ENCODE measurements at regions not wholly inside any gene's neighbourhood (a gene's known extent, or its start where the extent isn't known, plus 50 kb on each side); places are given as distances from the start of the nearest gene placed in this dataset.

DNA sequence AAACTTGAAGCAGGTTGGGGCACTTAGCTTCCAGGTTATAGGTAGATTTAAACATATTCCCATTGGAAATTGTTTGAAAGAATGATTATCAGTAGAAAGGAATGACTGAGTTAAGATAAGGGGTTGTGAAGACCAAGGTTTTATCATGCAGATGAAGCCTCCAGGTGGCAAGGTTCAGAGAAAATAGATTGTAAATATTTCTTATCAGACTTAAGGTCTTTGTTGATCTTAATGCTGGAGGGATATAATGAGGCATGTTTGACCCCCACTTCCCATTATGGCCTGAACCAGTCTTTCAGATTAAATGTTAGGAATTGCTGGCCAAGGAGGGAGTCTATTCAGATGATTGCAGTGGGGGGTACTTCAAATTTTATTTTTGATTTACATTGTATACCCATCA lies 1486.5 kb upstream of the PRR20A start:
- no peak for TF ChIP-seq NR2F2 (IDR thresholded peaks at IDR 0.05)
- TF ChIP-seq SP1 (IDR thresholded peaks at IDR 0.05) = no peak
- TF ChIP-seq, protein P1, sequence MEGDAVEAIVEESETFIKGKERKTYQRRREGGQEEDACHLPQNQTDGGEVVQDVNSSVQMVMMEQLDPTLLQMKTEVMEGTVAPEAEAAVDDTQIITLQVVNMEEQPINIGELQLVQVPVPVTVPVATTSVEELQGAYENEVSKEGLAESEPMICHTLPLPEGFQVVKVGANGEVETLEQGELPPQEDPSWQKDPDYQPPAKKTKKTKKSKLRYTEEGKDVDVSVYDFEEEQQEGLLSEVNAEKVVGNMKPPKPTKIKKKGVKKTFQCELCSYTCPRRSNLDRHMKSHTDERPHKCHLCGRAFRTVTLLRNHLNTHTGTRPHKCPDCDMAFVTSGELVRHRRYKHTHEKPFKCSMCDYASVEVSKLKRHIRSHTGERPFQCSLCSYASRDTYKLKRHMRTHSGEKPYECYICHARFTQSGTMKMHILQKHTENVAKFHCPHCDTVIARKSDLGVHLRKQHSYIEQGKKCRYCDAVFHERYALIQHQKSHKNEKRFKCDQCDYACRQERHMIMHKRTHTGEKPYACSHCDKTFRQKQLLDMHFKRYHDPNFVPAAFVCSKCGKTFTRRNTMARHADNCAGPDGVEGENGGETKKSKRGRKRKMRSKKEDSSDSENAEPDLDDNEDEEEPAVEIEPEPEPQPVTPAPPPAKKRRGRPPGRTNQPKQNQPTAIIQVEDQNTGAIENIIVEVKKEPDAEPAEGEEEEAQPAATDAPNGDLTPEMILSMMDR (IDR thresholded peaks at IDR 0.05; ENCODE audit: low read depth, low read length, missing input control) = no peak
- TF ChIP-seq, protein P2, sequence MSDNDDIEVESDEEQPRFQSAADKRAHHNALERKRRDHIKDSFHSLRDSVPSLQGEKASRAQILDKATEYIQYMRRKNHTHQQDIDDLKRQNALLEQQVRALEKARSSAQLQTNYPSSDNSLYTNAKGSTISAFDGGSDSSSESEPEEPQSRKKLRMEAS (IDR thresholded peaks at IDR 0.05) = no peak
- TF ChIP-seq RAD21 (IDR thresholded peaks at IDR 0.05) = no peak
- TF ChIP-seq TAF1 (conservative IDR thresholded peaks at IDR 0.05) = no peak
- TF ChIP-seq, protein P3, sequence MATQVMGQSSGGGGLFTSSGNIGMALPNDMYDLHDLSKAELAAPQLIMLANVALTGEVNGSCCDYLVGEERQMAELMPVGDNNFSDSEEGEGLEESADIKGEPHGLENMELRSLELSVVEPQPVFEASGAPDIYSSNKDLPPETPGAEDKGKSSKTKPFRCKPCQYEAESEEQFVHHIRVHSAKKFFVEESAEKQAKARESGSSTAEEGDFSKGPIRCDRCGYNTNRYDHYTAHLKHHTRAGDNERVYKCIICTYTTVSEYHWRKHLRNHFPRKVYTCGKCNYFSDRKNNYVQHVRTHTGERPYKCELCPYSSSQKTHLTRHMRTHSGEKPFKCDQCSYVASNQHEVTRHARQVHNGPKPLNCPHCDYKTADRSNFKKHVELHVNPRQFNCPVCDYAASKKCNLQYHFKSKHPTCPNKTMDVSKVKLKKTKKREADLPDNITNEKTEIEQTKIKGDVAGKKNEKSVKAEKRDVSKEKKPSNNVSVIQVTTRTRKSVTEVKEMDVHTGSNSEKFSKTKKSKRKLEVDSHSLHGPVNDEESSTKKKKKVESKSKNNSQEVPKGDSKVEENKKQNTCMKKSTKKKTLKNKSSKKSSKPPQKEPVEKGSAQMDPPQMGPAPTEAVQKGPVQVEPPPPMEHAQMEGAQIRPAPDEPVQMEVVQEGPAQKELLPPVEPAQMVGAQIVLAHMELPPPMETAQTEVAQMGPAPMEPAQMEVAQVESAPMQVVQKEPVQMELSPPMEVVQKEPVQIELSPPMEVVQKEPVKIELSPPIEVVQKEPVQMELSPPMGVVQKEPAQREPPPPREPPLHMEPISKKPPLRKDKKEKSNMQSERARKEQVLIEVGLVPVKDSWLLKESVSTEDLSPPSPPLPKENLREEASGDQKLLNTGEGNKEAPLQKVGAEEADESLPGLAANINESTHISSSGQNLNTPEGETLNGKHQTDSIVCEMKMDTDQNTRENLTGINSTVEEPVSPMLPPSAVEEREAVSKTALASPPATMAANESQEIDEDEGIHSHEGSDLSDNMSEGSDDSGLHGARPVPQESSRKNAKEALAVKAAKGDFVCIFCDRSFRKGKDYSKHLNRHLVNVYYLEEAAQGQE (IDR thresholded peaks at IDR 0.05) = no peak
- no peak for TF ChIP-seq YY1 (IDR thresholded peaks at IDR 0.05)
- TF ChIP-seq RXRA (IDR thresholded peaks at IDR 0.05) = no peak
